C4-2B (cell line): ENCODE measurements at regions not wholly inside any gene's neighbourhood (a gene's known extent, or its start where the extent isn't known, plus 50 kb on each side); places are given as distances from the start of the nearest gene placed in this dataset.

ENCODE experiments used
- CTCF ChIP-seq: fragments of 450-650 bp; conservative IDR thresholded peaks from 2 replicates; pipeline ENCODE4 v1.5.1; 2017; ENCODE audit warnings: mild to moderate bottlenecking
- ZFX ChIP-seq: fragments of 450-650 bp; IDR thresholded peaks from 2 replicates; pipeline ENCODE4 v1.6.1; 2017

DNA sequence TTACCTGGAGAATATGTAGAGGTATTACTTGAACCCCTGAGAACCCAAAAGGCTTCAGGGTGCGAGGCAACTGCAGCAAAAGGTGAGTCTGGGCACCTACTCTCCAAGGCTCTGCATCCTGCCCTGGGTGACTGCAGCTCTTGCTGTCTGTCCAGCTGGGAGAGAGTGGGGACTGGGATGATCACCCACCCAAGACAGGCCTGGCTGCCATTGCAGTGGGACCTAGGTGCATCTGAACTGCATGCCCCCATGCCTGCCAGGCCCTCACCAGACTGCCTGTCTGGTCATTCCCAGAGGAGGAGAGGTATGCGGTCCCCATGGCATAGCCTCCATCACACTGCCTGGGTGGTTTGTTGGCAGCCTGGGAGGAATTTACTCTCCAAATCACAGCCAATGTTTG lies 563.9 kb downstream of the TFAP2A start:
- TF ChIP-seq CTCF (no peak), ZFX (no peak)
